SK-N-SH treated with all-trans-retinoic acid at 6 μM for 48 hours (cell line): ENCODE measurements at regions not wholly inside any gene's neighbourhood (a gene's known extent, or its start where the extent isn't known, plus 50 kb on each side); places are given as distances from the start of the nearest gene placed in this dataset.

Experiments used
- ATAC-seq: fragments of 200-7000 bp; cut with Tn5 transposase; 3 replicates; pipeline ENCODE4 v1.9.1; 2020; ENCODE audit warnings: mild to moderate bottlenecking, moderate library complexity
- ARNTL ChIP-seq: fragments of 450-650 bp; formaldehyde crosslinking; IDR thresholded peaks from 2 replicates; pipeline ENCODE4 v1.5.0; 2020; ENCODE audit warnings: low read depth, mild to moderate bottlenecking, moderate library complexity, borderline replicate concordance
- BACH2 ChIP-seq: fragments of 250-450 bp; sonication (Bioruptor Pico); IDR thresholded peaks from 2 replicates; pipeline ENCODE4 v1.9.0; 2021; ENCODE audit warnings: mild to moderate bottlenecking, borderline replicate concordance
- CREB5 ChIP-seq: fragments of 250-450 bp; sonication (Bioruptor Pico); IDR thresholded peaks from 2 replicates; pipeline ENCODE4 v1.5.1; 2020; ENCODE audit warnings: low read depth, mild to moderate bottlenecking, moderate library complexity
- CSDC2 ChIP-seq: fragments of 250-450 bp; sonication (Bioruptor Pico); IDR thresholded peaks from 2 replicates; pipeline ENCODE4 v1.5.0; 2020; ENCODE audit warnings: mild to moderate bottlenecking, moderate library complexity
- CSRNP3 ChIP-seq: fragments of 250-450 bp; sonication (Bioruptor Pico); IDR thresholded peaks from 2 replicates; pipeline ENCODE4 v1.5.1; 2021; ENCODE audit warnings: mild to moderate bottlenecking, moderate library complexity
- ESRRG ChIP-seq: fragments of 250-450 bp; sonication (Bioruptor Pico); IDR thresholded peaks from 2 replicates; pipeline ENCODE4 v1.6.1; 2021; ENCODE audit warnings: mild to moderate bottlenecking
- ISL1 ChIP-seq: fragments of 250-450 bp; sonication (Bioruptor Pico); IDR thresholded peaks from 2 replicates; pipeline ENCODE4 v2.1.2; 2022; ENCODE audit warnings: mild to moderate bottlenecking, moderate library complexity
- OSR1 ChIP-seq: fragments of 250-450 bp; sonication (Bioruptor Pico); IDR thresholded peaks from 2 replicates; pipeline ENCODE4 v1.8.0; 2022; ENCODE audit warnings: moderate library complexity, mild to moderate bottlenecking, inconsistent platforms
- PATZ1 ChIP-seq: fragments of 250-450 bp; sonication (Bioruptor Pico); IDR thresholded peaks from 2 replicates; pipeline ENCODE4 v1.8.0; 2020; ENCODE audit warnings: mild to moderate bottlenecking, moderate library complexity, borderline replicate concordance
- POU6F1 ChIP-seq: fragments of 250-450 bp; sonication (Bioruptor Pico); IDR thresholded peaks from 2 replicates; pipeline ENCODE4 v1.8.0; 2021; ENCODE audit warnings: low read depth, mild to moderate bottlenecking, moderate library complexity, borderline replicate concordance
- PPARA ChIP-seq: fragments of 250-450 bp; sonication (Bioruptor Pico); IDR thresholded peaks from 2 replicates; pipeline ENCODE4 v1.5.0; 2020; ENCODE audit warnings: mild to moderate bottlenecking, borderline replicate concordance
- RARB ChIP-seq: fragments of 250-450 bp; sonication (Bioruptor Pico); IDR thresholded peaks from 2 replicates; pipeline ENCODE4 v1.8.0; 2021; ENCODE audit warnings: mild to moderate bottlenecking, moderate library complexity
- SNAI2 ChIP-seq: fragments of 250-450 bp; sonication (Bioruptor Pico); IDR thresholded peaks from 2 replicates; pipeline ENCODE4 v1.5.0; 2020; ENCODE audit warnings: mild to moderate bottlenecking, moderate library complexity
- TCF4 ChIP-seq: fragments of 250-450 bp; sonication (Bioruptor Pico); IDR thresholded peaks from 2 replicates; pipeline ENCODE4 v1.8.0; 2021; ENCODE audit warnings: mild to moderate bottlenecking, moderate library complexity, borderline replicate concordance
- ZC3H10 ChIP-seq: fragments of 250-450 bp; sonication (Bioruptor Pico); IDR thresholded peaks from 2 replicates; pipeline ENCODE4 v1.5.1; 2021; ENCODE audit warnings: mild to moderate bottlenecking, moderate library complexity
- ZFP3 ChIP-seq: fragments of 250-450 bp; sonication (Bioruptor Pico); IDR thresholded peaks from 2 replicates; pipeline ENCODE4 v1.5.0; 2020; ENCODE audit warnings: mild to moderate bottlenecking, moderate library complexity
- ZFP30 ChIP-seq: fragments of 450-650 bp; formaldehyde crosslinking; IDR thresholded peaks from 2 replicates; pipeline ENCODE4 v1.5.0; 2022; ENCODE audit warnings: mild to moderate bottlenecking, moderate library complexity
- ZNF565 ChIP-seq: fragments of 450-650 bp; formaldehyde crosslinking; conservative IDR thresholded peaks from 2 replicates; pipeline ENCODE4 v1.5.0; 2020; ENCODE audit warnings: low read depth, mild to moderate bottlenecking, moderate library complexity
- ZNF70 ChIP-seq: fragments of 450-650 bp; formaldehyde crosslinking; IDR thresholded peaks from 2 replicates; pipeline ENCODE4 v1.5.0; 2020; ENCODE audit warnings: mild to moderate bottlenecking, moderate library complexity
- ZNF8 ChIP-seq: fragments of 450-650 bp; formaldehyde crosslinking; IDR thresholded peaks from 2 replicates; pipeline ENCODE4 v1.5.0; 2020; ENCODE audit warnings: mild to moderate bottlenecking, moderate library complexity

- TF ChIP-seq PATZ1 (CRISPR knock-in tag), result no peak
- no peak for TF ChIP-seq ZFP30 (CRISPR knock-in tag)
- no peak for TF ChIP-seq RARB (CRISPR knock-in tag)
- TF ChIP-seq OSR1, result no peak
- TF ChIP-seq BACH2 (CRISPR knock-in tag), result no peak
- no peak for TF ChIP-seq TCF4 (CRISPR knock-in tag)
- no peak for TF ChIP-seq ZC3H10 (CRISPR knock-in tag)
These were observed 99.8 kb downstream of the SEPTIN7 start (continued) for GRCh38 chr7:35900651-35901050.

- TF ChIP-seq ZNF70 (CRISPR knock-in tag), result no peak
- no peak for TF ChIP-seq ESRRG
- TF ChIP-seq ZNF565 (CRISPR knock-in tag), result no peak
- no peak for TF ChIP-seq ISL1 (CRISPR knock-in tag)
- no peak for TF ChIP-seq ARNTL (CRISPR knock-in tag)
- TF ChIP-seq CSDC2 (CRISPR knock-in tag), result no peak
- TF ChIP-seq POU6F1 (CRISPR knock-in tag), result no peak
- TF ChIP-seq RARB (CRISPR knock-in tag), result no peak
- no peak for TF ChIP-seq TCF4 (CRISPR knock-in tag)
- TF ChIP-seq CSRNP3 (CRISPR knock-in tag), result no peak
- no peak for TF ChIP-seq OSR1
- TF ChIP-seq ZFP3 (CRISPR knock-in tag), result no peak
- no peak for TF ChIP-seq ZC3H10 (CRISPR knock-in tag)
- no peak for TF ChIP-seq CREB5
- TF ChIP-seq PATZ1 (CRISPR knock-in tag), result no peak
- TF ChIP-seq PPARA (CRISPR knock-in tag), result no peak
- no peak for TF ChIP-seq SNAI2
- no peak for TF ChIP-seq BACH2 (CRISPR knock-in tag)
- no peak for TF ChIP-seq ZNF8 (CRISPR knock-in tag)
- TF ChIP-seq ZFP30 (CRISPR knock-in tag), result no peak
- TF ChIP-seq, all 23 proteins: peak for 0
- peak; percentile 22; the same call in 1 of the 3 replicates for ATAC-seq
These were observed 104.7 kb downstream of the SEPTIN7 start for GRCh38 chr7:35905555-35905954.

- TF ChIP-seq ZNF565 (CRISPR knock-in tag), result no peak
- TF ChIP-seq CREB5, result 0 out of 2 replicates have a peak, but pooled peaks have one; percentile 12
- ATAC-seq, result peak; percentile 94
These were observed 105.5 kb downstream of the SEPTIN7 start for GRCh38 chr7:35906191-35906908.
